Esophagus muscularis mucosa (tissue), 3 donors: ENCODE measurements at regions not wholly inside any gene's neighbourhood (a gene's known extent, or its start where the extent isn't known, plus 50 kb on each side); places are given as distances from the start of the nearest gene placed in this dataset.

ENCODE experiments used
- POLR2A ChIP-seq: fragments of 450-650 bp; IDR thresholded peaks from one replicate; pipeline ENCODE4 v1.6.1; 2017; ENCODE audit warnings: antibody characterized with exemption, moderate library complexity, mild to moderate bottlenecking, low read depth
- POLR2AphosphoS5 ChIP-seq, 2 donors: sonication (generic); formaldehyde crosslinking; IDR thresholded peaks; one replicate each; pipeline ENCODE4 v1.6.1; 2017; ENCODE audit warnings: antibody characterized with exemption in 2 of 2
- TF ChIP-seq, protein P1 (sequence below), 3 experiments: fragments of 200-600 bp in 2 of 3; fragments of 450-650 bp in 1 of 3; sonication (generic) in 2 of 3; IDR thresholded peaks; one replicate each; pipeline ENCODE4 v1.5.1; 2017 to 2019; ENCODE audit warnings: antibody characterized with exemption in 3 of 3, mild to moderate bottlenecking in 2 of 3, moderate library complexity in 1 of 3

GRCh38 chr10:4645836-4646235, 180.2 kb upstream of the AKR1E2 start:
- TF ChIP-seq, protein P1, sequence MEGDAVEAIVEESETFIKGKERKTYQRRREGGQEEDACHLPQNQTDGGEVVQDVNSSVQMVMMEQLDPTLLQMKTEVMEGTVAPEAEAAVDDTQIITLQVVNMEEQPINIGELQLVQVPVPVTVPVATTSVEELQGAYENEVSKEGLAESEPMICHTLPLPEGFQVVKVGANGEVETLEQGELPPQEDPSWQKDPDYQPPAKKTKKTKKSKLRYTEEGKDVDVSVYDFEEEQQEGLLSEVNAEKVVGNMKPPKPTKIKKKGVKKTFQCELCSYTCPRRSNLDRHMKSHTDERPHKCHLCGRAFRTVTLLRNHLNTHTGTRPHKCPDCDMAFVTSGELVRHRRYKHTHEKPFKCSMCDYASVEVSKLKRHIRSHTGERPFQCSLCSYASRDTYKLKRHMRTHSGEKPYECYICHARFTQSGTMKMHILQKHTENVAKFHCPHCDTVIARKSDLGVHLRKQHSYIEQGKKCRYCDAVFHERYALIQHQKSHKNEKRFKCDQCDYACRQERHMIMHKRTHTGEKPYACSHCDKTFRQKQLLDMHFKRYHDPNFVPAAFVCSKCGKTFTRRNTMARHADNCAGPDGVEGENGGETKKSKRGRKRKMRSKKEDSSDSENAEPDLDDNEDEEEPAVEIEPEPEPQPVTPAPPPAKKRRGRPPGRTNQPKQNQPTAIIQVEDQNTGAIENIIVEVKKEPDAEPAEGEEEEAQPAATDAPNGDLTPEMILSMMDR (IDR thresholded peaks at IDR 0.05): no peak
- no peak for TF ChIP-seq POLR2AphosphoS5 (IDR thresholded peaks at IDR 0.05)
- TF ChIP-seq POLR2A: no peak
